ENCODE measurements at regions not wholly inside any gene's neighbourhood (a gene's known extent, or its start where the extent isn't known, plus 50 kb on each side); places are given as distances from the start of the nearest gene placed in this dataset. TPM values are rescaled to one million over a fixed set of nuclear protein-coding genes. Genes with fewer than 3 reads are reported as not detected.

- ChIA-PET POLR2A (no interaction called here), CTCF (no interaction called here)
- TF ChIP-seq TCF7L2 (IDR thresholded peaks at IDR 0.05; ENCODE audit: low read depth, low read length) (no peak), SIN3A (IDR thresholded peaks at IDR 0.05; ENCODE audit: borderline replicate concordance, insufficient read depth, low read depth, low read length) (no peak), CTCF (IDR thresholded peaks at IDR 0.05) (no peak), POLR2AphosphoS5 (IDR thresholded peaks at IDR 0.05; ENCODE audit: low read depth, low read length) (no peak), REST (IDR thresholded peaks at IDR 0.05; ENCODE audit: insufficient read depth in 1 of 2, low read depth in 2 of 2, low read length in 1 of 2) (no peak)
- Histone ChIP-seq H3K9me3 (ENCODE audit: control insufficient read depth, insufficient read depth, low read depth, low read length) (no peaks in the 10 kb centered on the region), H3K4me3 (ENCODE audit: low read depth in 2 of 2, low read length in 2 of 2) (no peak overlapping the region), H3K4me1 (ENCODE audit: control insufficient read depth, insufficient read depth, low read length) (no peaks in the 10 kb centered on the region), H3K36me3 (ENCODE audit: control insufficient read depth, insufficient read depth, low read length) (no peaks in the 10 kb centered on the region), H3K27ac (ENCODE audit: low read length) (no peak overlapping the region), H3K27me3 (ENCODE audit: control insufficient read depth, insufficient read depth, low read length) (no peaks in the 10 kb centered on the region)
- no TSS peak for BruUV-seq (replicated peaks)
- intact Hi-C loops (cut with micrococcal nuclease; ENCODE audit: unreplicated experiment) = no loop called here
- ATAC-seq (no peak), DNase-seq (ENCODE audit: low read depth, low spot score) (no peak)
- in situ Hi-C loops (cut with HindIII; ENCODE audit: low pct_unique_long_range_greater_than_20kb, low sequenced_read_pairs) = no loop called here
Observed at GRCh38 chr18:47313901-47314300, 62.4 kb upstream of the SKOR2 start.

GRCh38 chr18:47311585-47311984, 60.1 kb upstream of the SKOR2 start:
- DNase-seq (ENCODE audit: low read depth, low spot score) (no peak), ATAC-seq (no peak)
- intact Hi-C loops (cut with micrococcal nuclease; ENCODE audit: unreplicated experiment) = no loop called here
- H3K9me3 ChIP-seq (ENCODE audit: control insufficient read depth, insufficient read depth, low read depth, low read length) = no peaks in the 10 kb centered on the region
- H3K4me3 ChIP-seq (ENCODE audit: low read depth in 2 of 2, low read length in 2 of 2) = no peak overlapping the region
- H3K4me1 ChIP-seq (ENCODE audit: control insufficient read depth, insufficient read depth, low read length) = no peaks in the 10 kb centered on the region
- in situ Hi-C loops (cut with HindIII; ENCODE audit: low pct_unique_long_range_greater_than_20kb, low sequenced_read_pairs) = no loop called here
- ChIA-PET CTCF (no interaction called here), POLR2A (no interaction called here)
- TF ChIP-seq POLR2AphosphoS5 (IDR thresholded peaks at IDR 0.05; ENCODE audit: low read depth, low read length) (no peak), REST (IDR thresholded peaks at IDR 0.05; ENCODE audit: insufficient read depth in 1 of 2, low read depth in 2 of 2, low read length in 1 of 2) (no peak), TCF7L2 (IDR thresholded peaks at IDR 0.05; ENCODE audit: low read depth, low read length) (no peak), SIN3A (IDR thresholded peaks at IDR 0.05; ENCODE audit: borderline replicate concordance, insufficient read depth, low read depth, low read length) (no peak), CTCF (IDR thresholded peaks at IDR 0.05) (no peak)
- no peaks in the 10 kb centered on the region for H3K36me3 ChIP-seq (ENCODE audit: control insufficient read depth, insufficient read depth, low read length)
- no peak overlapping the region for H3K27ac ChIP-seq (ENCODE audit: low read length)
- no peaks in the 10 kb centered on the region for H3K27me3 ChIP-seq (ENCODE audit: control insufficient read depth, insufficient read depth, low read length)
- no TSS peak for BruUV-seq (replicated peaks)

Small RNAs in the stretch of these regions (microRNA-seq; reads per million reads assigned to microRNA genes)
- gene MIR4527 (ENCODE audit: unreplicated experiment) = not detected

Measured in Panc1 (cell line).